ENCODE measurements at regions not wholly inside any gene's neighbourhood (a gene's known extent, or its start where the extent isn't known, plus 50 kb on each side); places are given as distances from the start of the nearest gene placed in this dataset.

DNA sequence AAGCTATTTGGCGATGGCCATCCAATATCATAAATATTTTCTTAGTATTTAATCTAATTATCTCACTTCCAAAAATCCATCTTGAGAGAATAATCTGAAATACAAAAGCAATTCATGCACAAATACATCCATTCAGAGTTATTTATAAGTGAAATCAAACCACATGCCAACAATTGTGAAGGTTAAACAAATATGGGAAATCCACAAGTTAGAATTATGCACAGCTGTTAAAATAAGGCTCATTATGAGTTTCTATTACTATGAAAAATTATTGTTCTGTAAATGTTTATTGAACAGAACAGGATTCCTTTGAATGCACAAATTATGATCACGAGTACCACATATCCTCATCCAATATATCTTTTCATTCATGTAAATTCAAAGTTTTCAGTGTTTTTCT is 267.7 kb downstream of the PLOD2 start:
- TF ChIP-seq, protein P1, sequence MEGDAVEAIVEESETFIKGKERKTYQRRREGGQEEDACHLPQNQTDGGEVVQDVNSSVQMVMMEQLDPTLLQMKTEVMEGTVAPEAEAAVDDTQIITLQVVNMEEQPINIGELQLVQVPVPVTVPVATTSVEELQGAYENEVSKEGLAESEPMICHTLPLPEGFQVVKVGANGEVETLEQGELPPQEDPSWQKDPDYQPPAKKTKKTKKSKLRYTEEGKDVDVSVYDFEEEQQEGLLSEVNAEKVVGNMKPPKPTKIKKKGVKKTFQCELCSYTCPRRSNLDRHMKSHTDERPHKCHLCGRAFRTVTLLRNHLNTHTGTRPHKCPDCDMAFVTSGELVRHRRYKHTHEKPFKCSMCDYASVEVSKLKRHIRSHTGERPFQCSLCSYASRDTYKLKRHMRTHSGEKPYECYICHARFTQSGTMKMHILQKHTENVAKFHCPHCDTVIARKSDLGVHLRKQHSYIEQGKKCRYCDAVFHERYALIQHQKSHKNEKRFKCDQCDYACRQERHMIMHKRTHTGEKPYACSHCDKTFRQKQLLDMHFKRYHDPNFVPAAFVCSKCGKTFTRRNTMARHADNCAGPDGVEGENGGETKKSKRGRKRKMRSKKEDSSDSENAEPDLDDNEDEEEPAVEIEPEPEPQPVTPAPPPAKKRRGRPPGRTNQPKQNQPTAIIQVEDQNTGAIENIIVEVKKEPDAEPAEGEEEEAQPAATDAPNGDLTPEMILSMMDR (IDR thresholded peaks at IDR 0.05): no peak
- TF ChIP-seq POLR2A (IDR thresholded peaks at IDR 0.05) (no peak), EP300 (IDR thresholded peaks at IDR 0.05) (no peak), POLR2AphosphoS5 (IDR thresholded peaks at IDR 0.05) (no peak)

Data from sigmoid colon (tissue), 4 donors.